Right atrium auricular region (tissue), 2 donors: ENCODE measurements at regions not wholly inside any gene's neighbourhood (a gene's known extent, or its start where the extent isn't known, plus 50 kb on each side); places are given as distances from the start of the nearest gene placed in this dataset.
A peak's percentile ranks its signal among the peaks of the same experiment; 100 is the strongest.

ENCODE experiments used
- DNase-seq: peaks from one replicate; pipeline ENCODE4 v3.0.0-alpha.2; 2019; ENCODE audit warnings: low spot score
- H3K27ac ChIP-seq, 2 donors: fragments of 200-600 bp; sonication (generic); 1 replicate in 1 of 2; 2 replicates in 1 of 2; pipeline ENCODE4 v1.5.1; 2016 to 2019
- H3K27me3 ChIP-seq, 2 donors: fragments of 200-600 bp; sonication (generic); one replicate each; pipeline versions ENCODE4 v1.5.1 to v1.6.0; 2017 to 2019
- H3K36me3 ChIP-seq: fragments of 200-600 bp; sonication (generic); one replicate; pipeline ENCODE4 v1.5.1; 2016
- H3K4me1 ChIP-seq, 2 donors: fragments of 200-600 bp; sonication (generic); one replicate each; pipeline versions ENCODE4 v1.5.1 to v1.6.0; 2017 to 2019
- H3K4me3 ChIP-seq, 2 donors: fragments of 200-600 bp; sonication (generic); 1 replicate in 1 of 2; 2 replicates in 1 of 2; pipeline ENCODE4 v1.5.1; 2017 to 2019; ENCODE audit warnings: mild to moderate bottlenecking in 1 of 2, moderate library complexity in 1 of 2
- H3K9me3 ChIP-seq, 2 donors: fragments of 200-600 bp; sonication (generic); one replicate each; pipeline ENCODE4 v1.5.1; 2019
- TF ChIP-seq, protein P1 (sequence below), 2 donors: fragments of 200-600 bp; sonication (generic); IDR thresholded peaks; one replicate each; pipeline ENCODE4 v1.5.1; 2019; ENCODE audit warnings: antibody characterized with exemption in 2 of 2

DNA sequence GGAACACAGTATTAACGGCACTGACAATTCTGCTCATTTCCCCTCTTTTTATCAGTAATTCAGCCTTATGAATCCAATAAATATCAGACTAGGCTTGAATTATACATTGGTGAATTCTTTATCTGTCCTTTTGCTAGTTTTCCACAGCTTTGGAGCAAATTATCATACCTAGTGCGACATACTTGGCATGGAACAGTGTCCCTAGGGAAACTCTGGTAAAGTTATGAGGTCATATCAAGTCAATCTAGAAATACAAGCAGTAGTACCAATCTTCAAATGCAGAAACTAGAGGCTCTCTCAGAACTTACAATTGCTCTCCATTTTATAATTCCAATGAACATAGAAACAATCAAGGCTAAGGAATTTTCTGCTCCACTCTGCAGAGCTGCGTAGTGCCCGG lies 449.3 kb upstream of the NPVF start:
- Histone ChIP-seq H3K36me3 (no peaks in the 10 kb centered on the region), H3K4me3 (no peak overlapping the region), H3K4me1 (peaks cover 0 to 26% of the 10 kb centered on the region in 2 donors), H3K27me3 (no peaks in the 10 kb centered on the region), H3K27ac (peak overlapping the region; percentile 32 to 59), H3K9me3 (no peaks in the 10 kb centered on the region)
- no peak for DNase-seq
- TF ChIP-seq, protein P1, sequence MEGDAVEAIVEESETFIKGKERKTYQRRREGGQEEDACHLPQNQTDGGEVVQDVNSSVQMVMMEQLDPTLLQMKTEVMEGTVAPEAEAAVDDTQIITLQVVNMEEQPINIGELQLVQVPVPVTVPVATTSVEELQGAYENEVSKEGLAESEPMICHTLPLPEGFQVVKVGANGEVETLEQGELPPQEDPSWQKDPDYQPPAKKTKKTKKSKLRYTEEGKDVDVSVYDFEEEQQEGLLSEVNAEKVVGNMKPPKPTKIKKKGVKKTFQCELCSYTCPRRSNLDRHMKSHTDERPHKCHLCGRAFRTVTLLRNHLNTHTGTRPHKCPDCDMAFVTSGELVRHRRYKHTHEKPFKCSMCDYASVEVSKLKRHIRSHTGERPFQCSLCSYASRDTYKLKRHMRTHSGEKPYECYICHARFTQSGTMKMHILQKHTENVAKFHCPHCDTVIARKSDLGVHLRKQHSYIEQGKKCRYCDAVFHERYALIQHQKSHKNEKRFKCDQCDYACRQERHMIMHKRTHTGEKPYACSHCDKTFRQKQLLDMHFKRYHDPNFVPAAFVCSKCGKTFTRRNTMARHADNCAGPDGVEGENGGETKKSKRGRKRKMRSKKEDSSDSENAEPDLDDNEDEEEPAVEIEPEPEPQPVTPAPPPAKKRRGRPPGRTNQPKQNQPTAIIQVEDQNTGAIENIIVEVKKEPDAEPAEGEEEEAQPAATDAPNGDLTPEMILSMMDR (IDR thresholded peaks at IDR 0.05), result no peak

DNA sequence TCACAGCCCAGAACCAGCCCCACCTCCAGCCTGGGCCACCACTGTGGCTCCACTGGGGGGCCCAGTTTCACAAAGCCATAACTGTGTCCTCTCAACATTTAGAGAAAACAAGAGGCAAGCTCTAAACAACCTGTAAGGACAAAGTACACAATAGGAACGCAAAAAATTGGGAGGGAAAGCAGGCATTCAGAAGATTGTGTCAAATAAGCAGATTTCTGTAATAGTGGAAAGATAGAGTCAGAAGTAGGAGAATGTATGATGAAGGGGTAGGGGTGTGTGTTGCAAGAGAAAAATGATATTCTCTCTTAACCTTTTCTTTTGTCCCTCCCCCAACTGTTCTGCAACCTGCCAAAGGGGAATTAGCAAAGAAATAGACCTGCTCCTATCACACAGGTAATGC lies 449.9 kb upstream of the NPVF start:
- DNase-seq, result no peak
- H3K36me3 ChIP-seq, result no peaks in the 10 kb centered on the region
- H3K27me3 ChIP-seq, result no peaks in the 10 kb centered on the region
- TF ChIP-seq, protein P1 (IDR thresholded peaks at IDR 0.05), result no peak
- H3K27ac ChIP-seq, result peak overlapping the region in 1 of 2 donors; percentile 59
- peaks cover 0 to 26% of the 10 kb centered on the region in 2 donors for H3K4me1 ChIP-seq
- H3K9me3 ChIP-seq, result no peaks in the 10 kb centered on the region
- H3K4me3 ChIP-seq, result no peak overlapping the region

DNA sequence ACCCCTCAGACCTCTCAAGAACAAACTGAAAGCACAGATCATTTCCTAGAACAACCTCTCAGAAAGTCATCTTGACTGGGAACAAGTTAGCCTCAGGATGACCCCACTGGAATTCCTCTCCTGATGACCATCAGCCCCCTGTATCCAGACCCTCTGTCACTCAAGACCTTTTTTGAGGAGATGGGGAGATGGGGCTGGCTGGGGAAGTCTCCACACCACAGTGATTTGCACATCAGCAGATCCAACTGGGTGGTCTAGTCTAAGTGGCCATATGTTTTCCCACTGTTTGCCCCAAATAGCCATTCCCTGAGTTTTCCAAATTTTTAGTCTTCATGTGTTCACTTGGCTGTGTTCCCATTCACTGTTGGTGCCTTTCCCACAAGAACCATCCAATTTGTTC lies 452.4 kb upstream of the NPVF start:
- TF ChIP-seq, protein P1 (IDR thresholded peaks at IDR 0.05), result no peak
- DNase-seq, result no peak

DNA sequence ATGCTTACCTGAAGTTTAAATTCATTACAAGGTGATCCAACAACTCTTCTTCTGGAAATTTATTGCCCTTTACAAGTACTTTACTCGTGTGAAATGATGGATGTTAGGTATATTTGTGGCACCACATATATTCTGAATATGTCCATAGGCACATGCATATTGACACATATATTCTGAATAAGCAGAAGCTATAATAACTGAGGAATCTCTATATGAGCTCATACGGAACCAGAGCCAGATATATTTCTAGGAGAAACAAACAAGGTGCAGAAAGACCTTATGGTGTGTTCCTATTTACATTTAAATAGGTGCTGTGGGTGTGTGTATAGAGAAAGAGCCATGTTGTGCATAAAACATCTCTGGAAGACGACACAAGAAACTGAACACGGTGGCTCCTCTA lies 456.1 kb upstream of the NPVF start:
- peaks cover 0 to 14% of the 10 kb centered on the region in 2 donors for H3K4me1 ChIP-seq
- no peak for DNase-seq
- H3K27me3 ChIP-seq, result no peaks in the 10 kb centered on the region
- H3K27ac ChIP-seq, result no peak overlapping the region
- no peak overlapping the region for H3K4me3 ChIP-seq
- TF ChIP-seq, protein P1 (IDR thresholded peaks at IDR 0.05), result no peak
- no peaks in the 10 kb centered on the region for H3K9me3 ChIP-seq
- no peaks in the 10 kb centered on the region for H3K36me3 ChIP-seq

More for the DNA sequence above, 452.4 kb upstream of the NPVF start:
- Histone ChIP-seq H3K27ac (no peak overlapping the region), H3K4me1 (peaks cover 0 to 17% of the 10 kb centered on the region in 2 donors), H3K27me3 (no peaks in the 10 kb centered on the region), H3K9me3 (no peaks in the 10 kb centered on the region), H3K4me3 (no peak overlapping the region), H3K36me3 (no peaks in the 10 kb centered on the region)

DNA sequence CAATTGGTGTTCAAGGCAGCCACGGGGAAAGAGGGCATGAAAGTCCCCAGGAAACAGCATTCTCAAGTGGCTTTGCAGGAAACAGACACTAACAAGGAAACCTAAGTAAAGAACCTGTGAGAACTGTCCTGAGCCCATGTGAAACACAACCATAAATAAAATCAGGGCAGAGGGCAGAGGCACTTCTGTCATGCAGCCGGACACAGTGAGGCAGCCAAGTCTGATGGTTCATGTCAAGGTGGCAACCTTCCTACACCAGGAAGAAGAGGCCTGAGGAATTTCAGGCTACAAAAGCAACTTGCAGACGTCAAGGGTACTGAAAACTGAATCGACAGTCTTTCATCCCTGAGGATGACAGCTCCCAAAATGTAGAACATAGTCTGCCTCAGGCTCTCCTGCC lies 458.2 kb upstream of the NPVF start:
- DNase-seq, result no peak
- peaks cover 0 to 10% of the 10 kb centered on the region in 2 donors for H3K4me1 ChIP-seq
- TF ChIP-seq, protein P1 (IDR thresholded peaks at IDR 0.05), result no peak
- no peak overlapping the region for H3K27ac ChIP-seq
- H3K4me3 ChIP-seq, result no peak overlapping the region
- H3K27me3 ChIP-seq, result no peaks in the 10 kb centered on the region
- no peaks in the 10 kb centered on the region for H3K36me3 ChIP-seq
- no peaks in the 10 kb centered on the region for H3K9me3 ChIP-seq

DNA sequence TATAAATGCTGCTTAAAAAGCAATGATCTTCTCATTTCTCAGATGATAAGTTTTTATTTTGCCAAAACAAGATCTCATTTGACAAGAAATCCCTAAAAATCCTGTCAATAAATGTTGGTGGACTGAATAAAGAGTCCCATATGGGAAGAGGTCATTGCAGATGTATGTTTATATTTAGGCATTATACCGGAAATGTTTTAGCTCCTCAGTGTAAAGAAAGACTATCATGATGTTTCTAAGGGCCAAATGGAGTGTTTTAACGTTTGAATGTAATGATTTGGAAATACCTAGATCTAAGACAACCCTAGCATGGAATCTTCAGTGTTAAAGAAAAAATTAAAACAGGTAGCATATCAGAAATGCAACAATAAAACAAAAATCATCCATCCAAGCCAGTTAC lies 457.8 kb upstream of the NFE2L3 start:
- DNase-seq, result no peak
- H3K27me3 ChIP-seq, result peaks cover 0 to 5% of the 10 kb centered on the region in 2 donors
- no peaks in the 10 kb centered on the region for H3K9me3 ChIP-seq
- H3K27ac ChIP-seq, result peak overlapping the region; percentile 43 to 58
- H3K36me3 ChIP-seq, result no peaks in the 10 kb centered on the region
- H3K4me1 ChIP-seq, result peaks cover 0 to 5% of the 10 kb centered on the region in 2 donors
- TF ChIP-seq, protein P1 (IDR thresholded peaks at IDR 0.05), result no peak
- H3K4me3 ChIP-seq, result no peak overlapping the region
